K562 (cell line): ENCODE measurements at regions not wholly inside any gene's neighbourhood (a gene's known extent, or its start where the extent isn't known, plus 50 kb on each side); places are given as distances from the start of the nearest gene placed in this dataset.

ENCODE experiments used
- KDM1A ChIP-seq, 2 experiments: fragments of 450-650 bp; IDR thresholded peaks; 2 replicates each; pipeline ENCODE4 v1.6.1; 2016; ENCODE audit warnings: mild to moderate bottlenecking in 2 of 2
- NELFE ChIP-seq: IDR thresholded peaks from 2 replicates; pipeline ENCODE4 v1.6.1; 2011; ENCODE audit warnings: mild to moderate bottlenecking; ENCODE audit not compliant: insufficient read depth, insufficient read length
- NONO ChIP-seq, 2 experiments: fragments of 200-400 bp in 1 of 2; fragments of 450-650 bp in 1 of 2; formaldehyde crosslinking in 1 of 2; IDR thresholded peaks; 2 replicates each; pipeline ENCODE4 v1.6.1; 2017; ENCODE audit warnings: low read depth in 2 of 2, mild to moderate bottlenecking in 2 of 2, moderate library complexity in 2 of 2, low read length in 1 of 2
- POLR2H ChIP-seq: IDR thresholded peaks from 2 replicates; pipeline ENCODE4 v1.6.1; 2016; ENCODE audit warnings: missing genetic modification characterization, low read depth, mild to moderate bottlenecking, control low read depth, missing compliant biosample characterization, moderate library complexity
- RNF2 ChIP-seq: sonication (generic); IDR thresholded peaks from 2 replicates; pipeline ENCODE4 v1.6.1; 2016
- SRF ChIP-seq, 2 experiments: fragments of 250-450, 450-650 bp in 1 of 2; sonication (Bioruptor Pico) in 1 of 2; sonication (generic) in 1 of 2; formaldehyde crosslinking; IDR thresholded peaks; 2 replicates each; pipeline versions ENCODE4 v1.5.0 to v1.5.1; 2020 to 2022; ENCODE audit warnings: mild to moderate bottlenecking in 1 of 2, missing genetic modification reagents in 1 of 2
- TF ChIP-seq, protein P1 (sequence below): fragments of 200-600 bp; sonication (generic); IDR thresholded peaks from one replicate; pipeline ENCODE4 v1.6.1; 2012; ENCODE audit warnings: mild to moderate bottlenecking, low read depth, low read length, inconsistent platforms
- TF ChIP-seq, protein P2 (sequence below), 2 experiments: fragments of 200-800 bp in 1 of 2; sonication (Bioruptor generic) in 1 of 2; sonication (generic) in 1 of 2; formaldehyde crosslinking in 1 of 2; IDR thresholded peaks in 1 of 2; conservative IDR thresholded peaks in 1 of 2; 2 replicates each; pipeline versions ENCODE4 v1.5.0 to v1.6.1; 2016 to 2020; ENCODE audit warnings: missing compliant biosample characterization in 1 of 2, missing genetic modification characterization in 1 of 2, missing genetic modification reagents in 1 of 2
- TF ChIP-seq, protein P3 (sequence below), 2 experiments: IDR thresholded peaks; 2 replicates each; pipeline ENCODE4 v1.6.1; 2011; ENCODE audit warnings: borderline replicate concordance in 1 of 2, control low read depth in 1 of 2, low read depth in 1 of 2, low read length in 1 of 2, mild to moderate bottlenecking in 1 of 2, mixed read lengths in 1 of 2, moderate library complexity in 1 of 2; ENCODE audit not compliant: insufficient read depth in 1 of 2, insufficient read length in 1 of 2, poor library complexity in 1 of 2, severe bottlenecking in 1 of 2; ENCODE audit errors: extremely low read depth in 1 of 2
- TF ChIP-seq, protein P4 (sequence below): fragments of 250-450 bp; sonication (Bioruptor Pico); IDR thresholded peaks from 2 replicates; pipeline ENCODE4 v1.5.0; 2020; ENCODE audit warnings: mild to moderate bottlenecking, borderline replicate concordance

DNA sequence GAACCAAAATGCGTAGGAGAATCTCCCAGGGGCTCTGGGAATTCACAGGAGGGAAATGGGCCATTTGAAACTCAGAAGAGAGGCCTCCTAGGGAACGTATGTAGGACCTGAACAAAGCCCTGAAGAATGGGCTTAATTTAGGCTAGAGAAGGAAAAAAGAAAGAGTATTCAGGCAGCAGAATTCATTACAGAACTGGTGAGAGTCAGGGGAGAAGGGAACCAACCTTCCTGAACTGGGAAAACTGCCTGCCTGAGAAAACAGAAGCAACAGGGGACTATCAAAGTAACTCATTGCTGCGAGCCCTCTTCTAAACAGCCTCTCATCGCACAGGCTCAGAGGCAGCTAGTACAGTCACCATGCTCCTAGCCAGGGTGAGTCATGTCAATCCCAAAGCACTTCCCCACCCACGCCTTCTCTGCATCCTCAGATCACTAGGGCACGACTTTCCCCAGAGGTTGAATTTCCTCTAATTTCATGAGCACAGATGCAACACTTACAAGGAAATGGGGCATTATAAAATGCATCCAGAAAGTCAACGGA, 98.1 kb downstream of the ADSS2 start (continued):
- TF ChIP-seq, protein P1, sequence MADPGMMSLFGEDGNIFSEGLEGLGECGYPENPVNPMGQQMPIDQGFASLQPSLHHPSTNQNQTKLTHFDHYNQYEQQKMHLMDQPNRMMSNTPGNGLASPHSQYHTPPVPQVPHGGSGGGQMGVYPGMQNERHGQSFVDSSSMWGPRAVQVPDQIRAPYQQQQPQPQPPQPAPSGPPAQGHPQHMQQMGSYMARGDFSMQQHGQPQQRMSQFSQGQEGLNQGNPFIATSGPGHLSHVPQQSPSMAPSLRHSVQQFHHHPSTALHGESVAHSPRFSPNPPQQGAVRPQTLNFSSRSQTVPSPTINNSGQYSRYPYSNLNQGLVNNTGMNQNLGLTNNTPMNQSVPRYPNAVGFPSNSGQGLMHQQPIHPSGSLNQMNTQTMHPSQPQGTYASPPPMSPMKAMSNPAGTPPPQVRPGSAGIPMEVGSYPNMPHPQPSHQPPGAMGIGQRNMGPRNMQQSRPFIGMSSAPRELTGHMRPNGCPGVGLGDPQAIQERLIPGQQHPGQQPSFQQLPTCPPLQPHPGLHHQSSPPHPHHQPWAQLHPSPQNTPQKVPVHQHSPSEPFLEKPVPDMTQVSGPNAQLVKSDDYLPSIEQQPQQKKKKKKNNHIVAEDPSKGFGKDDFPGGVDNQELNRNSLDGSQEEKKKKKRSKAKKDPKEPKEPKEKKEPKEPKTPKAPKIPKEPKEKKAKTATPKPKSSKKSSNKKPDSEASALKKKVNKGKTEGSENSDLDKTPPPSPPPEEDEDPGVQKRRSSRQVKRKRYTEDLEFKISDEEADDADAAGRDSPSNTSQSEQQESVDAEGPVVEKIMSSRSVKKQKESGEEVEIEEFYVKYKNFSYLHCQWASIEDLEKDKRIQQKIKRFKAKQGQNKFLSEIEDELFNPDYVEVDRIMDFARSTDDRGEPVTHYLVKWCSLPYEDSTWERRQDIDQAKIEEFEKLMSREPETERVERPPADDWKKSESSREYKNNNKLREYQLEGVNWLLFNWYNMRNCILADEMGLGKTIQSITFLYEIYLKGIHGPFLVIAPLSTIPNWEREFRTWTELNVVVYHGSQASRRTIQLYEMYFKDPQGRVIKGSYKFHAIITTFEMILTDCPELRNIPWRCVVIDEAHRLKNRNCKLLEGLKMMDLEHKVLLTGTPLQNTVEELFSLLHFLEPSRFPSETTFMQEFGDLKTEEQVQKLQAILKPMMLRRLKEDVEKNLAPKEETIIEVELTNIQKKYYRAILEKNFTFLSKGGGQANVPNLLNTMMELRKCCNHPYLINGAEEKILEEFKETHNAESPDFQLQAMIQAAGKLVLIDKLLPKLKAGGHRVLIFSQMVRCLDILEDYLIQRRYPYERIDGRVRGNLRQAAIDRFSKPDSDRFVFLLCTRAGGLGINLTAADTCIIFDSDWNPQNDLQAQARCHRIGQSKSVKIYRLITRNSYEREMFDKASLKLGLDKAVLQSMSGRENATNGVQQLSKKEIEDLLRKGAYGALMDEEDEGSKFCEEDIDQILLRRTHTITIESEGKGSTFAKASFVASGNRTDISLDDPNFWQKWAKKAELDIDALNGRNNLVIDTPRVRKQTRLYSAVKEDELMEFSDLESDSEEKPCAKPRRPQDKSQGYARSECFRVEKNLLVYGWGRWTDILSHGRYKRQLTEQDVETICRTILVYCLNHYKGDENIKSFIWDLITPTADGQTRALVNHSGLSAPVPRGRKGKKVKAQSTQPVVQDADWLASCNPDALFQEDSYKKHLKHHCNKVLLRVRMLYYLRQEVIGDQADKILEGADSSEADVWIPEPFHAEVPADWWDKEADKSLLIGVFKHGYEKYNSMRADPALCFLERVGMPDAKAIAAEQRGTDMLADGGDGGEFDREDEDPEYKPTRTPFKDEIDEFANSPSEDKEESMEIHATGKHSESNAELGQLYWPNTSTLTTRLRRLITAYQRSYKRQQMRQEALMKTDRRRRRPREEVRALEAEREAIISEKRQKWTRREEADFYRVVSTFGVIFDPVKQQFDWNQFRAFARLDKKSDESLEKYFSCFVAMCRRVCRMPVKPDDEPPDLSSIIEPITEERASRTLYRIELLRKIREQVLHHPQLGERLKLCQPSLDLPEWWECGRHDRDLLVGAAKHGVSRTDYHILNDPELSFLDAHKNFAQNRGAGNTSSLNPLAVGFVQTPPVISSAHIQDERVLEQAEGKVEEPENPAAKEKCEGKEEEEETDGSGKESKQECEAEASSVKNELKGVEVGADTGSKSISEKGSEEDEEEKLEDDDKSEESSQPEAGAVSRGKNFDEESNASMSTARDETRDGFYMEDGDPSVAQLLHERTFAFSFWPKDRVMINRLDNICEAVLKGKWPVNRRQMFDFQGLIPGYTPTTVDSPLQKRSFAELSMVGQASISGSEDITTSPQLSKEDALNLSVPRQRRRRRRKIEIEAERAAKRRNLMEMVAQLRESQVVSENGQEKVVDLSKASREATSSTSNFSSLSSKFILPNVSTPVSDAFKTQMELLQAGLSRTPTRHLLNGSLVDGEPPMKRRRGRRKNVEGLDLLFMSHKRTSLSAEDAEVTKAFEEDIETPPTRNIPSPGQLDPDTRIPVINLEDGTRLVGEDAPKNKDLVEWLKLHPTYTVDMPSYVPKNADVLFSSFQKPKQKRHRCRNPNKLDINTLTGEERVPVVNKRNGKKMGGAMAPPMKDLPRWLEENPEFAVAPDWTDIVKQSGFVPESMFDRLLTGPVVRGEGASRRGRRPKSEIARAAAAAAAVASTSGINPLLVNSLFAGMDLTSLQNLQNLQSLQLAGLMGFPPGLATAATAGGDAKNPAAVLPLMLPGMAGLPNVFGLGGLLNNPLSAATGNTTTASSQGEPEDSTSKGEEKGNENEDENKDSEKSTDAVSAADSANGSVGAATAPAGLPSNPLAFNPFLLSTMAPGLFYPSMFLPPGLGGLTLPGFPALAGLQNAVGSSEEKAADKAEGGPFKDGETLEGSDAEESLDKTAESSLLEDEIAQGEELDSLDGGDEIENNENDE: no peak
- TF ChIP-seq, protein P2, sequence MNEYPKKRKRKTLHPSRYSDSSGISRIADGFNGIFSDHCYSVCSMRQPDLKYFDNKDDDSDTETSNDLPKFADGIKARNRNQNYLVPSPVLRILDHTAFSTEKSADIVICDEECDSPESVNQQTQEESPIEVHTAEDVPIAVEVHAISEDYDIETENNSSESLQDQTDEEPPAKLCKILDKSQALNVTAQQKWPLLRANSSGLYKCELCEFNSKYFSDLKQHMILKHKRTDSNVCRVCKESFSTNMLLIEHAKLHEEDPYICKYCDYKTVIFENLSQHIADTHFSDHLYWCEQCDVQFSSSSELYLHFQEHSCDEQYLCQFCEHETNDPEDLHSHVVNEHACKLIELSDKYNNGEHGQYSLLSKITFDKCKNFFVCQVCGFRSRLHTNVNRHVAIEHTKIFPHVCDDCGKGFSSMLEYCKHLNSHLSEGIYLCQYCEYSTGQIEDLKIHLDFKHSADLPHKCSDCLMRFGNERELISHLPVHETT (CRISPR knock-in tag; conservative IDR thresholded peaks at IDR 0.05 in 1 of 2, IDR thresholded peaks at IDR 0.05 in 1 of 2): peak in 1 of 2 experiments; percentile 44; a peak in 1 of 4 replicates
- peak in 1 of 2 experiments; percentile 49; a peak in 2 of 4 replicates for TF ChIP-seq NONO (IDR thresholded peaks at IDR 0.05; ENCODE audit: low read depth in 2 of 2, low read length in 1 of 2)
- peak in 1 of 2 experiments; percentile 27; a peak in 2 of 4 replicates for TF ChIP-seq KDM1A (IDR thresholded peaks at IDR 0.05)
- no peak for TF ChIP-seq SRF (CRISPR knock-in tag; IDR thresholded peaks at IDR 0.05)
- peak; percentile 49; the same call in 1 of the 2 replicates for TF ChIP-seq RNF2
- TF ChIP-seq, protein P3, sequence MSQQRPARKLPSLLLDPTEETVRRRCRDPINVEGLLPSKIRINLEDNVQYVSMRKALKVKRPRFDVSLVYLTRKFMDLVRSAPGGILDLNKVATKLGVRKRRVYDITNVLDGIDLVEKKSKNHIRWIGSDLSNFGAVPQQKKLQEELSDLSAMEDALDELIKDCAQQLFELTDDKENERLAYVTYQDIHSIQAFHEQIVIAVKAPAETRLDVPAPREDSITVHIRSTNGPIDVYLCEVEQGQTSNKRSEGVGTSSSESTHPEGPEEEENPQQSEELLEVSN (IDR thresholded peaks at IDR 0.05; ENCODE audit: borderline replicate concordance in 1 of 2, extremely low read depth in 1 of 2, insufficient read depth in 1 of 2, insufficient read length in 1 of 2, low read depth in 1 of 2, low read length in 1 of 2, poor library complexity in 1 of 2, severe bottlenecking in 1 of 2): peak in 1 of 2 experiments; percentile 32
- no peak for TF ChIP-seq NELFE
- TF ChIP-seq, protein P4, sequence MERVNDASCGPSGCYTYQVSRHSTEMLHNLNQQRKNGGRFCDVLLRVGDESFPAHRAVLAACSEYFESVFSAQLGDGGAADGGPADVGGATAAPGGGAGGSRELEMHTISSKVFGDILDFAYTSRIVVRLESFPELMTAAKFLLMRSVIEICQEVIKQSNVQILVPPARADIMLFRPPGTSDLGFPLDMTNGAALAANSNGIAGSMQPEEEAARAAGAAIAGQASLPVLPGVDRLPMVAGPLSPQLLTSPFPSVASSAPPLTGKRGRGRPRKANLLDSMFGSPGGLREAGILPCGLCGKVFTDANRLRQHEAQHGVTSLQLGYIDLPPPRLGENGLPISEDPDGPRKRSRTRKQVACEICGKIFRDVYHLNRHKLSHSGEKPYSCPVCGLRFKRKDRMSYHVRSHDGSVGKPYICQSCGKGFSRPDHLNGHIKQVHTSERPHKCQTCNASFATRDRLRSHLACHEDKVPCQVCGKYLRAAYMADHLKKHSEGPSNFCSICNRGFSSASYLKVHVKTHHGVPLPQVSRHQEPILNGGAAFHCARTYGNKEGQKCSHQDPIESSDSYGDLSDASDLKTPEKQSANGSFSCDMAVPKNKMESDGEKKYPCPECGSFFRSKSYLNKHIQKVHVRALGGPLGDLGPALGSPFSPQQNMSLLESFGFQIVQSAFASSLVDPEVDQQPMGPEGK (CRISPR knock-in tag): no peak
- peak; percentile 51 for TF ChIP-seq POLR2H (tag)
